ENCODE measurements at regions not wholly inside any gene's neighbourhood (a gene's known extent, or its start where the extent isn't known, plus 50 kb on each side); places are given as distances from the start of the nearest gene placed in this dataset.

DNA sequence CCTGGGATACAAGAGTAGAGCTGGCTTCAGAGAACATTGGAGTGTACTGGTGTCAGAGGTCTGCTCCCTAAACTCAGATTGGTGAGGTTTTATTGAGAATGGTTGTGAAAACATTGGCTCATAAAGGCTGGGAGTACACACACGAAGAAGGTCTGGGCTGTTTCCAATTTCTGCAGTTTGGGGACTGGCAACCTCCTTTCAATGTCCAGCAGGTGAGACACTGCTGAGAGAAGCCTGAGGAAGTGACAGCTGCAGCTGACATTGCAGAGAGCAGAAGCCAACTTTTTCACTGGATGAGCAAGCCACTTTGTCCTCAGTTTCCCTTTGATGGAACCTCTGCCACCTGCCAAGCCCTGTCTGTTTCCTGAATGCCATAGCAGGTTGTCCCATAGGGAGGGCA, 346.6 kb upstream of the SPRED2 start:
- TF ChIP-seq, protein P1, sequence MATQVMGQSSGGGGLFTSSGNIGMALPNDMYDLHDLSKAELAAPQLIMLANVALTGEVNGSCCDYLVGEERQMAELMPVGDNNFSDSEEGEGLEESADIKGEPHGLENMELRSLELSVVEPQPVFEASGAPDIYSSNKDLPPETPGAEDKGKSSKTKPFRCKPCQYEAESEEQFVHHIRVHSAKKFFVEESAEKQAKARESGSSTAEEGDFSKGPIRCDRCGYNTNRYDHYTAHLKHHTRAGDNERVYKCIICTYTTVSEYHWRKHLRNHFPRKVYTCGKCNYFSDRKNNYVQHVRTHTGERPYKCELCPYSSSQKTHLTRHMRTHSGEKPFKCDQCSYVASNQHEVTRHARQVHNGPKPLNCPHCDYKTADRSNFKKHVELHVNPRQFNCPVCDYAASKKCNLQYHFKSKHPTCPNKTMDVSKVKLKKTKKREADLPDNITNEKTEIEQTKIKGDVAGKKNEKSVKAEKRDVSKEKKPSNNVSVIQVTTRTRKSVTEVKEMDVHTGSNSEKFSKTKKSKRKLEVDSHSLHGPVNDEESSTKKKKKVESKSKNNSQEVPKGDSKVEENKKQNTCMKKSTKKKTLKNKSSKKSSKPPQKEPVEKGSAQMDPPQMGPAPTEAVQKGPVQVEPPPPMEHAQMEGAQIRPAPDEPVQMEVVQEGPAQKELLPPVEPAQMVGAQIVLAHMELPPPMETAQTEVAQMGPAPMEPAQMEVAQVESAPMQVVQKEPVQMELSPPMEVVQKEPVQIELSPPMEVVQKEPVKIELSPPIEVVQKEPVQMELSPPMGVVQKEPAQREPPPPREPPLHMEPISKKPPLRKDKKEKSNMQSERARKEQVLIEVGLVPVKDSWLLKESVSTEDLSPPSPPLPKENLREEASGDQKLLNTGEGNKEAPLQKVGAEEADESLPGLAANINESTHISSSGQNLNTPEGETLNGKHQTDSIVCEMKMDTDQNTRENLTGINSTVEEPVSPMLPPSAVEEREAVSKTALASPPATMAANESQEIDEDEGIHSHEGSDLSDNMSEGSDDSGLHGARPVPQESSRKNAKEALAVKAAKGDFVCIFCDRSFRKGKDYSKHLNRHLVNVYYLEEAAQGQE (IDR thresholded peaks at IDR 0.05; ENCODE audit: insufficient read depth in 1 of 2, low read depth in 2 of 2, low read length in 1 of 2) = no peak
- TF ChIP-seq, protein P2, sequence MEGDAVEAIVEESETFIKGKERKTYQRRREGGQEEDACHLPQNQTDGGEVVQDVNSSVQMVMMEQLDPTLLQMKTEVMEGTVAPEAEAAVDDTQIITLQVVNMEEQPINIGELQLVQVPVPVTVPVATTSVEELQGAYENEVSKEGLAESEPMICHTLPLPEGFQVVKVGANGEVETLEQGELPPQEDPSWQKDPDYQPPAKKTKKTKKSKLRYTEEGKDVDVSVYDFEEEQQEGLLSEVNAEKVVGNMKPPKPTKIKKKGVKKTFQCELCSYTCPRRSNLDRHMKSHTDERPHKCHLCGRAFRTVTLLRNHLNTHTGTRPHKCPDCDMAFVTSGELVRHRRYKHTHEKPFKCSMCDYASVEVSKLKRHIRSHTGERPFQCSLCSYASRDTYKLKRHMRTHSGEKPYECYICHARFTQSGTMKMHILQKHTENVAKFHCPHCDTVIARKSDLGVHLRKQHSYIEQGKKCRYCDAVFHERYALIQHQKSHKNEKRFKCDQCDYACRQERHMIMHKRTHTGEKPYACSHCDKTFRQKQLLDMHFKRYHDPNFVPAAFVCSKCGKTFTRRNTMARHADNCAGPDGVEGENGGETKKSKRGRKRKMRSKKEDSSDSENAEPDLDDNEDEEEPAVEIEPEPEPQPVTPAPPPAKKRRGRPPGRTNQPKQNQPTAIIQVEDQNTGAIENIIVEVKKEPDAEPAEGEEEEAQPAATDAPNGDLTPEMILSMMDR (IDR thresholded peaks at IDR 0.05) = no peak

All from Panc1 (cell line).